Lower lobe of right lung (tissue), 2 donors: ENCODE measurements at regions not wholly inside any gene's neighbourhood (a gene's known extent, or its start where the extent isn't known, plus 50 kb on each side); places are given as distances from the start of the nearest gene placed in this dataset.
"Not testable (repeated sequence)": the region's sequence is repeated elsewhere in the genome, so short reads cannot be mapped to it uniquely, and the experiment has no call there.

Experiments
- ATAC-seq, 2 donors: fragments of 200-7000 bp; cut with Tn5 transposase; one replicate each; pipeline ENCODE4 v1.9.1; 2020 to 2022; ENCODE audit warnings: mild to moderate bottlenecking in 2 of 2, moderate library complexity in 2 of 2
- DNase-seq: peaks from one replicate; pipeline ENCODE4 v3.0.0-alpha.2; 2020
- H3K27ac ChIP-seq: fragments of 200-600 bp; one replicate; pipeline ENCODE4 v1.8.0; 2022
- H3K27me3 ChIP-seq: fragments of 200-600 bp; one replicate; pipeline ENCODE4 v1.8.0; 2022; ENCODE audit warnings: low read depth
- H3K36me3 ChIP-seq: fragments of 200-600 bp; one replicate; pipeline ENCODE4 v1.8.0; 2022; ENCODE audit warnings: mild to moderate bottlenecking
- H3K4me1 ChIP-seq: fragments of 200-600 bp; one replicate; pipeline ENCODE4 v1.8.0; 2022
- H3K4me3 ChIP-seq: fragments of 200-600 bp; one replicate; pipeline ENCODE4 v1.8.0; 2022; ENCODE audit warnings: mild to moderate bottlenecking
- H3K9me3 ChIP-seq: fragments of 200-600 bp; one replicate; pipeline ENCODE4 v1.8.0; 2022
- CTCF ChIP-seq: fragments of 200-600 bp; IDR thresholded peaks from one replicate; pipeline ENCODE4 v1.8.0; 2022; ENCODE audit warnings: antibody characterized with exemption, mild to moderate bottlenecking
- intact Hi-C: fragments of 100-400 bp; cut with DNase I; formaldehyde crosslinking; loops from one replicate; pipeline ENCODE4 v1.11.0; 2022
- donor health status: DM: no; HTN: yes; CAD: no; lungs with severe emphysema.

GRCh38 chr2:215635071-215635787, 199.4 kb upstream of the FN1 start:
- DNase-seq (no peak), ATAC-seq (no peak)
- no peak for TF ChIP-seq CTCF
- no peak overlapping the region for H3K27ac ChIP-seq
- no peaks in the 10 kb centered on the region for H3K4me1 ChIP-seq
- H3K9me3 ChIP-seq: peaks cover 9% of the 10 kb centered on the region
- no peak overlapping the region for H3K4me3 ChIP-seq
- H3K27me3 ChIP-seq: no peaks in the 10 kb centered on the region
- no peaks in the 10 kb centered on the region for H3K36me3 ChIP-seq
- intact Hi-C loops: no loop called here

GRCh38 chr2:215633360-215633759, 197.5 kb upstream of the FN1 start:
- TF ChIP-seq CTCF: no peak
- H3K9me3 ChIP-seq: peaks cover 9% of the 10 kb centered on the region
- H3K27me3 ChIP-seq: no peaks in the 10 kb centered on the region
- no peak for ATAC-seq
- no peak overlapping the region for H3K27ac ChIP-seq
- H3K4me1 ChIP-seq: no peaks in the 10 kb centered on the region
- intact Hi-C loops: no loop called here
- H3K36me3 ChIP-seq: no peaks in the 10 kb centered on the region
- H3K4me3 ChIP-seq: no peak overlapping the region
- no peak for DNase-seq

- intact Hi-C loops: no loop called here
- Histone ChIP-seq H3K9me3 (peaks cover 9% of the 10 kb centered on the region), H3K4me3 (no peak overlapping the region), H3K4me1 (no peaks in the 10 kb centered on the region), H3K27ac (no peak overlapping the region), H3K36me3 (no peaks in the 10 kb centered on the region), H3K27me3 (no peaks in the 10 kb centered on the region)
- DNase-seq (no peak), ATAC-seq (no peak)
- TF ChIP-seq CTCF: no peak
Observed at GRCh38 chr2:215631696-215632095, 195.8 kb upstream of the FN1 start.

- H3K27ac ChIP-seq, DNase-seq, H3K4me1 ChIP-seq, intact Hi-C loops, H3K36me3 ChIP-seq, H3K9me3 ChIP-seq, ATAC-seq, H3K27me3 ChIP-seq, H3K4me3 ChIP-seq: not testable (repeated sequence)
Observed at GRCh38 chr2:215630796-215631195, 194.9 kb upstream of the FN1 start.

DNA sequence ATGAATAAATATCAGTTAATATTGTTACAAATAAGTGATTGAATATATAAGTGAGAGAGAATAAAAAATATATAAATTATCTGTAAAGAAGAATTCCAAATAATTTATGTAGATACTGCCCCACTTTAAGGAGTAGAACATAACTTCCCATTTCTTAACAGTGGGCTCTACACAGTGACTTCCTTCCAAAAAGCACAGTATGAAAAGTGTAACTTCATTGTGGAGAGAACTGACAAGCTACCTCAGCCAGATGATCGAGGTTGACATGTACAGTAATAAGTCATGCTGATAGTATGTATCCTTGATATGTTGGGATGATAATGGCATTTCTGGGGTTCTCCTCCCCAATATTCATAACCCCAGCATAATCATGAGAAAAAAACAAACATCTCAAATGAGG, 191.9 kb upstream of the FN1 start:
- Histone ChIP-seq H3K4me1 (peaks cover 18% of the 10 kb centered on the region), H3K27me3 (no peaks in the 10 kb centered on the region), H3K27ac (no peak overlapping the region), H3K9me3 (peaks cover 9% of the 10 kb centered on the region), H3K4me3 (no peak overlapping the region), H3K36me3 (no peaks in the 10 kb centered on the region)
- intact Hi-C loops: no loop called here
- DNase-seq: no peak
- no peak for TF ChIP-seq CTCF
- ATAC-seq: no peak

DNA sequence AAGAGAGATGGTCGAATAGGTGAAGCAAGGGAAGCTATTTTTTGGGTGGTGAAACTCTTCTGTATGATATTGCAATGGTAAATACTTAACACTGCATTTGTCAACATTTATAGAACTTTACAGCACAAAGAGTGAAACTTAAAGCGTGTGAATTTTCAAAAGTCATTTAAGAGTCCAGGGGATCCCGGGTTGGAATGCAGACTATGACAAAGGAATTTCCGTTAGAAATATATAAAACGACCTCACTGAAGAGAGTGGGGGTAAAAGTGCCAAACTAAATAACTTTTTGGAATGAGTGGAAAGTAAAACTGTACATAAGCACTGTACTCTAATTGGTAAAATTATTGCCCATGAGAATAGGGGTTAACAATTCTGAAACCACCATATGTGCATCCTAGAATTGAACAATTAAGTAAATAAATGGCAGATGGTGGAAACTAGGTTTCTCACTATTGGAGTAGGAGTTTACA, 191.0 kb upstream of the FN1 start:
- no peak for DNase-seq
- peaks cover 9% of the 10 kb centered on the region for H3K9me3 ChIP-seq
- ATAC-seq: no peak
- TF ChIP-seq CTCF: no peak
- intact Hi-C loops: no loop called here
- no peak overlapping the region for H3K27ac ChIP-seq
- H3K36me3 ChIP-seq: no peaks in the 10 kb centered on the region
- H3K4me1 ChIP-seq: peaks cover 18% of the 10 kb centered on the region
- H3K4me3 ChIP-seq: no peak overlapping the region
- no peaks in the 10 kb centered on the region for H3K27me3 ChIP-seq
